ENCODE measurements at regions not wholly inside any gene's neighbourhood (a gene's known extent, or its start where the extent isn't known, plus 50 kb on each side); places are given as distances from the start of the nearest gene placed in this dataset.

GRCh38 chr13:19083340-19083739 lies 98.3 kb downstream of the TUBA3C start:
- TF ChIP-seq CTCF (IDR thresholded peaks at IDR 0.05; ENCODE audit: low read depth, low read length): no peak
- TF ChIP-seq EZH2phosphoT487 (IDR thresholded peaks at IDR 0.05; ENCODE audit: low read depth): no peak
